ENCODE measurements at regions not wholly inside any gene's neighbourhood (a gene's known extent, or its start where the extent isn't known, plus 50 kb on each side); places are given as distances from the start of the nearest gene placed in this dataset.
A peak's percentile ranks its signal among the peaks of the same experiment; 100 is the strongest.

DNA sequence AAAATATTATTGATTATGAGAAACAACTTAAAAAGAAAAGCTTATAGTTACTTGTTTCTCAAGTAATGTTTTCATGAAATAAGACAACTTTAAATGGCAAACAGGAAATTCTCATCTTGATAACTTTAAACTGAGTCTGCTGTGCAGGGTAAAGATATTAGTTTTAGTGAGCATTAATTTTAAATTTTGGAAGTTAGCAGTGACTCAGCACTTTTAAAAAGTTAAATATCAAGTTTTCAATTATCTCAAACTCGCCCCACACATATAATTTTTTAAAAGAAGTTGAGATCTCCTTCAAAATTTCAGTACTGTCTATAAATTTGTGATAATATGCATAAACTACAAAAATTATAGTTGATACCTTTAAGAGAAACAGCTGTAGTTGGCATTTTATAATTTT, 337.3 kb upstream of the NT5E start:
- H3K27ac ChIP-seq (replicated peaks), result no peak overlapping the region
- H3K36me3 ChIP-seq, result no peaks in the 10 kb centered on the region
- TF ChIP-seq, protein P1, sequence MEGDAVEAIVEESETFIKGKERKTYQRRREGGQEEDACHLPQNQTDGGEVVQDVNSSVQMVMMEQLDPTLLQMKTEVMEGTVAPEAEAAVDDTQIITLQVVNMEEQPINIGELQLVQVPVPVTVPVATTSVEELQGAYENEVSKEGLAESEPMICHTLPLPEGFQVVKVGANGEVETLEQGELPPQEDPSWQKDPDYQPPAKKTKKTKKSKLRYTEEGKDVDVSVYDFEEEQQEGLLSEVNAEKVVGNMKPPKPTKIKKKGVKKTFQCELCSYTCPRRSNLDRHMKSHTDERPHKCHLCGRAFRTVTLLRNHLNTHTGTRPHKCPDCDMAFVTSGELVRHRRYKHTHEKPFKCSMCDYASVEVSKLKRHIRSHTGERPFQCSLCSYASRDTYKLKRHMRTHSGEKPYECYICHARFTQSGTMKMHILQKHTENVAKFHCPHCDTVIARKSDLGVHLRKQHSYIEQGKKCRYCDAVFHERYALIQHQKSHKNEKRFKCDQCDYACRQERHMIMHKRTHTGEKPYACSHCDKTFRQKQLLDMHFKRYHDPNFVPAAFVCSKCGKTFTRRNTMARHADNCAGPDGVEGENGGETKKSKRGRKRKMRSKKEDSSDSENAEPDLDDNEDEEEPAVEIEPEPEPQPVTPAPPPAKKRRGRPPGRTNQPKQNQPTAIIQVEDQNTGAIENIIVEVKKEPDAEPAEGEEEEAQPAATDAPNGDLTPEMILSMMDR (IDR thresholded peaks at IDR 0.05; ENCODE audit: borderline replicate concordance), result no peak
- H3K9me3 ChIP-seq (replicated peaks), result no peaks in the 10 kb centered on the region
- no peak for DNase-seq
- no peak overlapping the region for H3K4me3 ChIP-seq
- H3K27me3 ChIP-seq (ENCODE audit: low read depth), result no peaks in the 10 kb centered on the region
- H3K4me1 ChIP-seq, result no peaks in the 10 kb centered on the region
- intact Hi-C loops (cut with micrococcal nuclease), result no loop called here

DNA sequence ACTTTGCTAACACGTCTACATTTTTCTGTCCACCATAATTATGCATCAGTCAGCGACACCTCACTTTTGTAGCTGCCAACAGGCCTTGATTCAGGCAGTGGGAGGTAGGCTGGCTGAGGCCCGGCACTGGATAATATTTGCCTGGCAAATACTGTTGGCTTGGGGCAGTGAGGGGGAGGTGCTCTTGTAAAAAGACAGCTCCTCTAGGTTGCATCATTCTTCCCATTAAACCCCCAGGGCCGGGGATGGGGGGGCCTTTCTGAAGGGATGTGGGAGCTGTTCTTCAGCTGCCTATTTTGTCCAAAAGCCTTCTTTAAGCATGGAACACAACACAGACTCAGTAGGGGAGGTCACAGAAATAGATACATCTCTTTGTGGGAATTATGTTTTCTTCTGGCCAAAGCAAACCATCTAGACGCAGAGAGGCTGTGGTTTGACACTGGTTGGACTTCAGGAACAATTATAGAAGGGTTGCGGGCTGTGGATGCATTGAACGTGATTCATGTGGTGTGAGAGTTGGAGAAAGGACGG, 338.3 kb upstream of the NT5E start:
- no peaks in the 10 kb centered on the region for H3K36me3 ChIP-seq
- H3K27me3 ChIP-seq (ENCODE audit: low read depth), result no peaks in the 10 kb centered on the region
- peak; percentile 24 for DNase-seq
- no peak overlapping the region for H3K4me3 ChIP-seq
- no peaks in the 10 kb centered on the region for H3K9me3 ChIP-seq (replicated peaks)
- H3K4me1 ChIP-seq, result no peaks in the 10 kb centered on the region
- TF ChIP-seq, protein P1 (IDR thresholded peaks at IDR 0.05; ENCODE audit: borderline replicate concordance), result no peak
- H3K27ac ChIP-seq (replicated peaks), result no peak overlapping the region
- intact Hi-C loops (cut with micrococcal nuclease), result no loop called here

DNA sequence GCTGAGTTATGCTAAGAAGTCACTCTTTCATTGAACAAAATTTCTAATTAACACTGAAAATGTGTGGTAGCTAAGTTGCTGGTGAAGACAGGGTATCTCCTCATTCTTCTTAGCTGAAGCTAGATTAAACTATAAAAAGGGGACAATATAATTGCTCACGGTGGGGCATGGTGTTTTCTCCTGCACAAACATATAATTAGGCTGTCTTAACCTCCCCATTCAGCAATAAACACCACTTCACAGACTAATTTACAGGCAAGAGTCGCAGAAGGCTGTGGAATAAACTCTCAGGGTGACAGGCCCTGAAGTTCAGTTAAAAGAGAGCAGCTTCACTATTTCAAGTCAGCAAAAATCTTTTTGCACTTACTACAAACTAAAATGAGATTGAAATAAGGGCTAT, 338.9 kb upstream of the NT5E start:
- Histone ChIP-seq H3K27ac (replicated peaks) (no peak overlapping the region), H3K4me3 (no peak overlapping the region), H3K9me3 (replicated peaks) (no peaks in the 10 kb centered on the region), H3K27me3 (ENCODE audit: low read depth) (no peaks in the 10 kb centered on the region), H3K36me3 (no peaks in the 10 kb centered on the region), H3K4me1 (no peaks in the 10 kb centered on the region)
- intact Hi-C loops (cut with micrococcal nuclease), result no loop called here
- TF ChIP-seq, protein P1 (IDR thresholded peaks at IDR 0.05; ENCODE audit: borderline replicate concordance), result no peak
- DNase-seq, result no peak

- no peak for DNase-seq
- no peaks in the 10 kb centered on the region for H3K27me3 ChIP-seq (ENCODE audit: low read depth)
- TF ChIP-seq, protein P1 (IDR thresholded peaks at IDR 0.05; ENCODE audit: borderline replicate concordance), result no peak
- H3K36me3 ChIP-seq, result no peaks in the 10 kb centered on the region
- no peak overlapping the region for H3K4me3 ChIP-seq
- H3K27ac ChIP-seq (replicated peaks), result no peak overlapping the region
- H3K9me3 ChIP-seq (replicated peaks), result peaks cover 4% of the 10 kb centered on the region
- H3K4me1 ChIP-seq, result no peaks in the 10 kb centered on the region
- intact Hi-C loops (cut with micrococcal nuclease), result no loop called here
Measured at GRCh38 chr6:85107701-85108100, 342.2 kb upstream of the NT5E start.

DNA sequence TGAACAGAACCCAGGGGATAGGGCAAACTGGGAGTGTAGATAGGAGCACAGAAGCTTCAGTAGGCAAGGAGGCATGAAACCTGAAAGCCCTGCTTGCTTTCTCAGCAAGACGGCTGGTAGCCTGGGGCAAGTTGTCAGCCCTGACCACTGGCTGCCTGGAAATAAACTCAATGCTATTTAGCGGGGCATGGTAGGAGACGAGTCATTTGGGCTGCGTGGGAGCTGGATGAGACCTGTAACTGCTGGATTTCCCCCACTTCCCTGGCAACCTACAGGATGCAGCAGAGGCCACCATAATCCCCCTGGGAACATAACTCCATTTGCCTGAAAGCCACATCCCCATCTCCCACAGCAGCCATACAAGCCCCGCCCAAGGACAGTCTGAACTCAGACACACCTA, 332.6 kb upstream of the TBX18 start:
- no peaks in the 10 kb centered on the region for H3K36me3 ChIP-seq
- no peaks in the 10 kb centered on the region for H3K27me3 ChIP-seq (ENCODE audit: low read depth)
- H3K9me3 ChIP-seq (replicated peaks), result peaks cover 60% of the 10 kb centered on the region
- no peak for DNase-seq
- H3K4me3 ChIP-seq, result no peak overlapping the region
- intact Hi-C loops (cut with micrococcal nuclease), result no loop called here
- TF ChIP-seq, protein P1 (IDR thresholded peaks at IDR 0.05; ENCODE audit: borderline replicate concordance), result no peak
- H3K27ac ChIP-seq (replicated peaks), result no peak overlapping the region
- H3K4me1 ChIP-seq, result no peaks in the 10 kb centered on the region
